ENCODE measurements at regions not wholly inside any gene's neighbourhood (a gene's known extent, or its start where the extent isn't known, plus 50 kb on each side); places are given as distances from the start of the nearest gene placed in this dataset.

- Mint-ChIP-seq H3K4me3 (ENCODE audit: low read depth) (no peak overlapping the region), H3K27me3 (ENCODE audit: low read depth) (no peaks in the 10 kb centered on the region), H3K27ac (no peak overlapping the region), H3K9me3 (peaks cover 19% of the 10 kb centered on the region), H3K4me1 (ENCODE audit: low read depth) (no peaks in the 10 kb centered on the region), H3K36me3 (ENCODE audit: low read depth) (no peaks in the 10 kb centered on the region)
- intact Hi-C loops (cut with micrococcal nuclease): no loop called here
- no peak for DNase-seq (ENCODE audit: low spot score)
Measured at GRCh38 chr5:31021181-31021624, 172.3 kb upstream of the CDH6 start.

GRCh38 chr5:31008231-31008630, 185.3 kb upstream of the CDH6 start:
- H3K9me3 Mint-ChIP-seq: peaks cover 59% of the 10 kb centered on the region
- H3K4me3 Mint-ChIP-seq (ENCODE audit: low read depth): no peak overlapping the region
- intact Hi-C loops (cut with micrococcal nuclease): no loop called here
- DNase-seq (ENCODE audit: low spot score): no peak
- H3K27me3 Mint-ChIP-seq (ENCODE audit: low read depth): no peaks in the 10 kb centered on the region
- no peak overlapping the region for H3K27ac Mint-ChIP-seq
- no peaks in the 10 kb centered on the region for H3K4me1 Mint-ChIP-seq (ENCODE audit: low read depth)
- no peaks in the 10 kb centered on the region for H3K36me3 Mint-ChIP-seq (ENCODE audit: low read depth)

- DNase-seq (ENCODE audit: low spot score): no peak
- Mint-ChIP-seq H3K36me3 (ENCODE audit: low read depth) (no peaks in the 10 kb centered on the region), H3K27me3 (ENCODE audit: low read depth) (no peaks in the 10 kb centered on the region), H3K4me1 (ENCODE audit: low read depth) (no peaks in the 10 kb centered on the region), H3K4me3 (ENCODE audit: low read depth) (no peak overlapping the region), H3K9me3 (peaks cover 55% of the 10 kb centered on the region), H3K27ac (no peak overlapping the region)
- intact Hi-C loops (cut with micrococcal nuclease): no loop called here
Measured at GRCh38 chr5:31007672-31008071, 185.8 kb upstream of the CDH6 start.

- no peak overlapping the region for H3K27ac Mint-ChIP-seq
- peaks cover 19% of the 10 kb centered on the region for H3K9me3 Mint-ChIP-seq
- no peaks in the 10 kb centered on the region for H3K27me3 Mint-ChIP-seq (ENCODE audit: low read depth)
- no peaks in the 10 kb centered on the region for H3K4me1 Mint-ChIP-seq (ENCODE audit: low read depth)
- DNase-seq (ENCODE audit: low spot score): no peak
- H3K4me3 Mint-ChIP-seq (ENCODE audit: low read depth): no peak overlapping the region
- intact Hi-C loops (cut with micrococcal nuclease): no loop called here
- no peaks in the 10 kb centered on the region for H3K36me3 Mint-ChIP-seq (ENCODE audit: low read depth)
Measured at GRCh38 chr5:31000287-31000686, 193.2 kb upstream of the CDH6 start.

GRCh38 chr5:30997681-30998080, 195.8 kb upstream of the CDH6 start:
- Mint-ChIP-seq H3K36me3 (ENCODE audit: low read depth) (no peaks in the 10 kb centered on the region), H3K9me3 (peaks cover 6% of the 10 kb centered on the region), H3K27ac (no peak overlapping the region), H3K4me1 (ENCODE audit: low read depth) (no peaks in the 10 kb centered on the region), H3K4me3 (ENCODE audit: low read depth) (no peak overlapping the region), H3K27me3 (ENCODE audit: low read depth) (no peaks in the 10 kb centered on the region)
- no peak for DNase-seq (ENCODE audit: low spot score)
- intact Hi-C loops (cut with micrococcal nuclease): no loop called here

GRCh38 chr5:30994902-30995301, 198.6 kb upstream of the CDH6 start:
- intact Hi-C loops (cut with micrococcal nuclease): no loop called here
- no peak overlapping the region for H3K27ac Mint-ChIP-seq
- no peak overlapping the region for H3K4me3 Mint-ChIP-seq (ENCODE audit: low read depth)
- DNase-seq (ENCODE audit: low spot score): no peak
- H3K36me3 Mint-ChIP-seq (ENCODE audit: low read depth): no peaks in the 10 kb centered on the region
- no peaks in the 10 kb centered on the region for H3K27me3 Mint-ChIP-seq (ENCODE audit: low read depth)
- no peaks in the 10 kb centered on the region for H3K4me1 Mint-ChIP-seq (ENCODE audit: low read depth)
- peaks cover 7% of the 10 kb centered on the region for H3K9me3 Mint-ChIP-seq

- no peak for DNase-seq (ENCODE audit: low spot score)
- no peak overlapping the region for H3K4me3 Mint-ChIP-seq (ENCODE audit: low read depth)
- H3K27ac Mint-ChIP-seq: no peak overlapping the region
- intact Hi-C loops (cut with micrococcal nuclease): no loop called here
- no peaks in the 10 kb centered on the region for H3K36me3 Mint-ChIP-seq (ENCODE audit: low read depth)
- H3K9me3 Mint-ChIP-seq: peaks cover 7% of the 10 kb centered on the region
- no peaks in the 10 kb centered on the region for H3K27me3 Mint-ChIP-seq (ENCODE audit: low read depth)
- H3K4me1 Mint-ChIP-seq (ENCODE audit: low read depth): no peaks in the 10 kb centered on the region
Measured at GRCh38 chr5:30994176-30994575, 199.3 kb upstream of the CDH6 start.

- H3K9me3 Mint-ChIP-seq: peaks cover 14% of the 10 kb centered on the region
- H3K4me3 Mint-ChIP-seq (ENCODE audit: low read depth): no peak overlapping the region
- H3K4me1 Mint-ChIP-seq (ENCODE audit: low read depth): no peaks in the 10 kb centered on the region
- H3K27ac Mint-ChIP-seq: no peak overlapping the region
- DNase-seq (ENCODE audit: low spot score): no peak
- intact Hi-C loops (cut with micrococcal nuclease): no loop called here
- no peaks in the 10 kb centered on the region for H3K27me3 Mint-ChIP-seq (ENCODE audit: low read depth)
- no peaks in the 10 kb centered on the region for H3K36me3 Mint-ChIP-seq (ENCODE audit: low read depth)
Measured at GRCh38 chr5:30991462-30991861, 202.0 kb upstream of the CDH6 start.

GRCh38 chr5:30981576-30981975, 211.9 kb upstream of the CDH6 start:
- intact Hi-C loops (cut with micrococcal nuclease): no loop called here
- H3K4me1 Mint-ChIP-seq (ENCODE audit: low read depth): no peaks in the 10 kb centered on the region
- no peak overlapping the region for H3K4me3 Mint-ChIP-seq (ENCODE audit: low read depth)
- H3K27me3 Mint-ChIP-seq (ENCODE audit: low read depth): no peaks in the 10 kb centered on the region
- H3K27ac Mint-ChIP-seq: no peak overlapping the region
- H3K36me3 Mint-ChIP-seq (ENCODE audit: low read depth): no peaks in the 10 kb centered on the region
- DNase-seq (ENCODE audit: low spot score): no peak
- H3K9me3 Mint-ChIP-seq: peaks cover 18% of the 10 kb centered on the region

- intact Hi-C loops (cut with micrococcal nuclease): no loop called here
- Mint-ChIP-seq H3K4me3 (ENCODE audit: low read depth) (no peak overlapping the region), H3K36me3 (ENCODE audit: low read depth) (no peaks in the 10 kb centered on the region), H3K9me3 (peaks cover 21% of the 10 kb centered on the region), H3K4me1 (ENCODE audit: low read depth) (no peaks in the 10 kb centered on the region), H3K27ac (no peak overlapping the region), H3K27me3 (ENCODE audit: low read depth) (no peaks in the 10 kb centered on the region)
- DNase-seq (ENCODE audit: low spot score): no peak
Measured at GRCh38 chr5:30968971-30969370, 224.5 kb upstream of the CDH6 start.

GRCh38 chr5:30960036-30960435, 233.4 kb upstream of the CDH6 start:
- Mint-ChIP-seq H3K27me3 (ENCODE audit: low read depth) (no peaks in the 10 kb centered on the region), H3K27ac (no peak overlapping the region), H3K9me3 (peaks cover 12% of the 10 kb centered on the region), H3K4me3 (ENCODE audit: low read depth) (no peak overlapping the region), H3K36me3 (ENCODE audit: low read depth) (no peaks in the 10 kb centered on the region), H3K4me1 (ENCODE audit: low read depth) (no peaks in the 10 kb centered on the region)
- intact Hi-C loops (cut with micrococcal nuclease): no loop called here
- no peak for DNase-seq (ENCODE audit: low spot score)

- peaks cover 8% of the 10 kb centered on the region for H3K9me3 Mint-ChIP-seq
- H3K27ac Mint-ChIP-seq: no peak overlapping the region
- intact Hi-C loops (cut with micrococcal nuclease): no loop called here
- DNase-seq (ENCODE audit: low spot score): no peak
- H3K27me3 Mint-ChIP-seq (ENCODE audit: low read depth): no peaks in the 10 kb centered on the region
- no peaks in the 10 kb centered on the region for H3K36me3 Mint-ChIP-seq (ENCODE audit: low read depth)
- no peak overlapping the region for H3K4me3 Mint-ChIP-seq (ENCODE audit: low read depth)
- H3K4me1 Mint-ChIP-seq (ENCODE audit: low read depth): no peaks in the 10 kb centered on the region
Measured at GRCh38 chr5:30959238-30959637, 234.2 kb upstream of the CDH6 start.

- Mint-ChIP-seq H3K4me1 (ENCODE audit: low read depth) (no peaks in the 10 kb centered on the region), H3K36me3 (ENCODE audit: low read depth) (no peaks in the 10 kb centered on the region), H3K9me3 (peaks cover 9% of the 10 kb centered on the region), H3K4me3 (ENCODE audit: low read depth) (no peak overlapping the region), H3K27ac (no peak overlapping the region), H3K27me3 (ENCODE audit: low read depth) (no peaks in the 10 kb centered on the region)
- DNase-seq (ENCODE audit: low spot score): no peak
- intact Hi-C loops (cut with micrococcal nuclease): no loop called here
Measured at GRCh38 chr5:30957591-30957990, 235.9 kb upstream of the CDH6 start.

- no peaks in the 10 kb centered on the region for H3K36me3 Mint-ChIP-seq (ENCODE audit: low read depth)
- intact Hi-C loops (cut with micrococcal nuclease): no loop called here
- H3K27ac Mint-ChIP-seq: no peak overlapping the region
- no peak overlapping the region for H3K4me3 Mint-ChIP-seq (ENCODE audit: low read depth)
- no peak for DNase-seq (ENCODE audit: low spot score)
- no peaks in the 10 kb centered on the region for H3K4me1 Mint-ChIP-seq (ENCODE audit: low read depth)
- no peaks in the 10 kb centered on the region for H3K27me3 Mint-ChIP-seq (ENCODE audit: low read depth)
- H3K9me3 Mint-ChIP-seq: peaks cover 11% of the 10 kb centered on the region
Measured at GRCh38 chr5:30956251-30956650, 237.2 kb upstream of the CDH6 start.
